Endometrium (tissue), 2 donors: ENCODE measurements at regions not wholly inside any gene's neighbourhood (a gene's known extent, or its start where the extent isn't known, plus 50 kb on each side); places are given as distances from the start of the nearest gene placed in this dataset.
"Not testable (repeated sequence)": the region's sequence is repeated elsewhere in the genome, so short reads cannot be mapped to it uniquely, and the experiment has no call there.

ENCODE experiments used
- FAIRE-seq: peaks from 2 replicates; lab custom pipeline; 2012; peaks lifted over from hg19 to GRCh38; lab: Jason Lieb, UNC
- donor health status: control.
- donor health status: control.

DNA sequence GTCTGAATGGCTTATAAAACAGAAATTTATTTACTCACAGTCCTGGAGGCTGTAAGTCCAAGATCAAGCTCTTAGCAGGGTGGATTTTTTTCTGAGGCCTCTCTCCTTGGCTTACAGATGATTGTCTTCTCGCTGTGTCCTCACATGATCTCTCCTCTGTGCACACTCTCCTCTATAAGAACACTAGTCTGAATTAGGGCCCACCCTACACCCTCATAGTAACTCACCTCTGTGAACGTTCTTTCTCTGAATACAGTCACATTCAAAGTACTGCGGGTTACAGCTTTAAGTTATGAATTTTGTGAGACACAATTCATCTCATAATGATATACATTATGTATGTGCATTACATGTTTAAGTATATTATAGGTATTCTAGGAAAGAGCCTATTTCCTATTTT lies 135.7 kb upstream of the ATXN7L3B start:
- FAIRE-seq = no peak

DNA sequence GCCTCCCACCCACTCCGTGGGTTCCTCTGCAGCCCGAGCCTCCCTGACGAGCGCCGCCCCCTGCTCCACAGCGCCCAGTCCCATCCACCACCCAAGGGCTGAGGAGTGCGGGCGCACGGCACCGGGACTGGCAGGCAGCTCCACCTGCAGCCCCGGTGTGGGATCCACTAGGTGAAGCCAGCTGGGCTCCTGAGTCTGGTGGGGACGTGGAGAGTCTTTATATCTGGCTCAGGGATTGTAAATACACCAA lies 134.5 kb upstream of the ATXN7L3B start:
- not testable (repeated sequence) for FAIRE-seq

- no peak for FAIRE-seq
Measured at GRCh38 chr12:74408601-74409166, 129.0 kb upstream of the ATXN7L3B start.

DNA sequence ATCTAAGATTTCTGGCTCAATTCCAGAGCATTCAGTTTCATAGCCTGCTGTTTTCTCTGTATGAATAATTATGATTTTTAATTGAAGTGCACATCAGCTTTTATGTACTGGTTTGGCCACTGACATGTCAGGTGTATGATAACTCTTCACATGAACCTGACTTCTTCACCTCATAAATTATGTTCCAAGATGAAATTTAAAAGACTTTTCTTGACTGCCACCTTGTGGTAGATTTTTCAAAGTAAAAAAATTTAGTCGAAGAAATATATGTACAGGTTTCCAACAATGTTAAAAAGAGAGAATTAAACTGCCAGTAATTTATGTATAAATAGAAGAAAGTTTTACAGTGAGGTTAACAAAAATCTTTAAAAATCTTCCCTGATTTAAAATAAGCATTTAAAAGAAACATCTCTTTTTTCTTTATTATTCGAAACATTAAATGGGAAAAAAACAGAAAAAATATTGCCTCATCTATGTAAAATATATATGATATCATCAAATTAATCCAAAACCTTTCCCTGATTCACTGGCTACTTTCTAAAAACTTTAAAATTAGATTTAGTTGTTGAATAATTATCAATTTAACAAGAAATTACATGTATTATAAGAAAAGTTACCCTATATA lies 124.9 kb upstream of the ATXN7L3B start:
- FAIRE-seq = no peak

DNA sequence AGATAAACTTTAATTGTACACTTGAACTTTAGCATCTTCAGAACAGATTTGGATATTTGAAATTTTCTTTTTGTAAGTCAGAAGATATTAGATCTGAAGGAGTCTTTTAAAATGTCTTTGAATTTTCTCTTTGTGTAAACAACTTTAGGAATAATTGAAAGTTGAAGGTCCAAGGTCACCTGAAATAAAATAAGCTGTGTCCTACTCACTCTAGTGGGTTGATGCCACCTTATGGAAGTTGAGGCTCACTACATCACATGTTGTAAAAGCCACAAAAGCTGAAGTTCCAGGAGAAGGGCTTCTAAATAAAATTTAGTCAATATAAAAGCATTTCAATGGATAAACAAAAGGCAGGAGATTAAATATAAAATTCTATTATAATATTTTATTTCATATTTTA lies 122.0 kb upstream of the ATXN7L3B start:
- no peak for FAIRE-seq

DNA sequence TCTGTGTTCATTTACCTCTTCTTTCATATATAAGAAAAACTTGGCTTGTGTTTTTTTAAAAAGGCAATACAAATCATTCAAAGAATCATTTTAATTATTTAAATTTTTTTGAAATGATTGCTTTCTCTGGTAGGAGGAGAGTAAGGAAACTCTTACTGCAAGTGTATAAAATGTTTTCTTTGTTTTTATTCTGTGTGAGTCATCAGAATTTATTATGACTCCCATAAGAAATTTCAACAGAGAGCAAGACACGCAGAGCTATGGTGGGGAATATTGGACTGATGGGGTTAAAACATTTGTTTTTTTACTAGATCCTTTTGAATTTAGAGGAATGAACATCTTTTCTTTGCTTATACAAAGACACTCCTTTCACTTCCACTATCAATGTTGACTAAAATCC lies 119.1 kb upstream of the ATXN7L3B start:
- no peak for FAIRE-seq

DNA sequence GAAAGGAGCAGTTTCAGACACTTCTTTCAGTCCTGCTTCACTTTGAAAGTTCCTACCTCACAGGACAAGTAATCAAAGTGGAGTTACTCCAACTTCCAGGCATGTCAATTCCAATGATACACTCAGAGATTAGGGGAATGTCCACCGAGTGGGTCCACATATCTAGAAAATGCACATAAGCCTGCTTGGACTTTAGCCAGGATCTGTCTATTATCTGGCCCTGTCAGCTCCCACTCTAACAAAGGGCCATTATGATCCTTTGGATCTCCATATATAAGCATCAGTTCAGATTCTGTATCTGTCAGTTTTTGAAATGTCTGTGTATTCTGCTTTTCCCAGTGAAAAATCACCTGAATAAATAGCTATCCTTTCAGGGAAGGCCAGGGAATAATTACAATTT lies 112.9 kb upstream of the ATXN7L3B start:
- FAIRE-seq = no peak

DNA sequence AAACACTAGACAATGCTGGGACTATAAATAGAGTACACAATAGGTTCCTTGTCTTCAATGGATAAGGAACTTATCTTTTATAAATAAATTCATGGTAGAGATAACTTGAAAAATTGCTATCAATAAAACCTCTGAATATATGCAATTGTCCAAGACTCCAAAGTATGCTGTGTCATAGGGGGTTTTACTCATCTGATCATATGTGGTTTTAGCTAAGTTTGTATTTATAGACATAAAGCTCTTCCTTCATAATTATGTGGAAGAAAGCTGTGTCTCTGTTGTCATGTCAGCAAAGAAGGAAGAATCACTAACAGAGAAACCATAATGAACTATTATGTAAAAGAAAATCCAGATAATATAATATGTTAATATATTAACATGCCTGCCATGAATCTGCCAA lies 111.5 kb upstream of the ATXN7L3B start:
- no peak for FAIRE-seq

- no peak for FAIRE-seq
Measured at GRCh38 chr12:74429535-74429934, 108.1 kb upstream of the ATXN7L3B start.

DNA sequence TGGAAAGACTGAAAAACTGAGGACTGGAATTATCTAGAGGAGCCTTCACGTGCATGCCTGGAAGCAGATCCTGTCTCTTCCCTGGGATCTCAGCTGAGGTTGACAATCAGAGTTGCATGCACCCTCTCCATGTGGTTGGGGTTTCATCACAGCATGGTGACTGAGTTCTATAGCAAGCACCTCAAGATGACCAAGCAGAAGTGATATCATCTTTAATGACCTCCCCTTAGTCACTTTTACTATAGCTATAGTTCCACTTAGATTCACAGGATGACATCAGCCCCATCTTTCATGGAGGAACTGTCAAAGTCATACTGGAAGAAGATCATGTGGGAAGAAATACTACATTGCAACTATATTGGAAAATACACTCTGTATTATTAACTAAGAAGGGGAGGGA lies 105.8 kb upstream of the ATXN7L3B start:
- no peak for FAIRE-seq

DNA sequence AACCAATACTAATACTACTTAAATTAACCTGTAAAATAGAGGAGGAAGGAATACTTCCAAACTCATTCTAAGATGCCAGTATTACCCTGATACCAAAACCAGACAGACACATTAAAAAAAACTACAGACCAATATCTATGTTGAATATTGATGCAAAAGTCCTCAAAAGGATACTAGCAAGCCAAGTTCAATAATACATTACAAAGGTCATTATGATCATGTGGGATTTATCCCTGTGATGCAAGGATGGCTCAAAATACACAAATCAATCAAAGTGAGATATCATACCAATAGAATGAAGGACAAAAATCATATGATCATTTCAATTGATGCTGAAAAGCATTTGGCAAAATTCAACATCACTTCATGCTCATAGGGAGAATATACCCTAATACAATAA lies 97.2 kb upstream of the ATXN7L3B start:
- FAIRE-seq = no peak

DNA sequence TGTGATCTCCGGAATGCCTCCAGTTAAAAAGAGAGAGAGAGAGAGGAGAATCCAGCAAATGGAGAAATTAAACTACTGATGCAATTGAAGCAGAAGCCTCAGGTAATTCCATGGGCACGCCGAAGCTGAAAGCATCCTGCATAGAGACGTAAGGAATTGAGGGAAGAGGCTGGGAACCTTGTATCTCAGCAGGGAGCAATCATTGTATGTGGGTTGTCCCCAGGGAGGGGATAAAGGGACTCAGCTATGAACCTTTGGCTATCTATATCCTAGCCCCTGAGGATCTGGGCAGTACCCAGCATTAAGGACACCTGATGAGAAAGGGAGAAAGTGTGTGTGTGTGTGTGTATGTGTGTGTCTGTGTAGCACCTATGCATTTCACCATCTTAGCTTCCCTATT lies 95.8 kb upstream of the ATXN7L3B start:
- FAIRE-seq = no peak

DNA sequence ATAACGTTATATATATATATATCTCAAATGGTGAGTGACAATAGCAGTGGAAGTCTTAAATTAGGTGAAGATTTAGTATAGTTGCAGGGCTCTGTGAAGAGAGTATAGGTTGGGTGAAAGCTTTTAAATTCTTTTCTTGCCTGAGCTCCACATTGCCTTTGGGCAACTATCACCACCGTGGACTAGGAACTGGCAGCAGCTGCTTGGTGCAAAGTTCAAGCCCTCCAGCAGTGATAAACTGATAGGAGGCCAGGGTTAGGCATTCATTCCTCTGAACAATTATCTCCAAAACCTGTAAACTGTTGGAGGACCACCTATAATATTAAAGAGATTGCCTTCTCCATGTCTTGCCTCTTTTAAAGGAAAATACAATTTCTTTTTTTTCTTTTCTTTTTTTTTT lies 91.2 kb upstream of the ATXN7L3B start:
- FAIRE-seq = no peak

GRCh38 chr12:74449872-74450271 lies 87.8 kb upstream of the ATXN7L3B start:
- no peak for FAIRE-seq

DNA sequence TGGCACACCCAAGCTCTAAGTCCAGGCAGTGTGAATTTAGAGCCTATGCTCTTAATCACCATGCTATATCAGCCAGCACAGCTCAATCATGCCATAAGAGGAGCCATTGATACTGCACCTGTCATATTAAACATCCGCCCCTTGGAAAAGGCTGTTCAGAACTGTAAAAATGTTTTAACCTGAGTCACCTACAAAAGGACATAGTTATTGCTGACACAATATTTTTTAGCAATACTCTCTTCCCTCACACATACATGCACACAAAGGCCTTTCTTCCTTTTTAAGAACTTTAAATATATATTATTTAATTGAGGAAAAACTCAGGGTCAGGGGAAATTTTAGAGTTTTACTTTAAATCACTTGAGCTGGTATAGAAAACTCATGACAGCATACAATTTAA lies 83.5 kb upstream of the ATXN7L3B start:
- FAIRE-seq = no peak

DNA sequence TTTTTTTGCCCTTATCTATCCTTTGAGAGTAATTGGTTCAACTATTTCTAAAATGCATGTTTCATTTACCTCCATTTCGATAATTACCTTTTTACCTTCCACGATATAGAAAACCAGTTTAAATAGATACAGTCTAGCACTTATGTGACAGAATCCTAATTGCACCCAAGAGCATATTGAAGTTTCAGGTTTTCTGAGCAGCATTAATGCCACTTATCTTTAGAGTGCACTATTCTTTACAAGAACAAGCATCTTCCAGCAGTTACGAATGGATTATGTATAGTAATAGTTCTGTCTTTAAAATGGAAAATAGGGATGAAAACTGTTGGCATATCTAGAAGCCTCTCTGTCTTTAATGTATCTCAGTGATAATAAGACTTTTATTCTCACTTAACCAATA lies 82.2 kb upstream of the ATXN7L3B start:
- no peak for FAIRE-seq

- no peak for FAIRE-seq
Measured at GRCh38 chr12:74456431-74456830, 81.2 kb upstream of the ATXN7L3B start.

DNA sequence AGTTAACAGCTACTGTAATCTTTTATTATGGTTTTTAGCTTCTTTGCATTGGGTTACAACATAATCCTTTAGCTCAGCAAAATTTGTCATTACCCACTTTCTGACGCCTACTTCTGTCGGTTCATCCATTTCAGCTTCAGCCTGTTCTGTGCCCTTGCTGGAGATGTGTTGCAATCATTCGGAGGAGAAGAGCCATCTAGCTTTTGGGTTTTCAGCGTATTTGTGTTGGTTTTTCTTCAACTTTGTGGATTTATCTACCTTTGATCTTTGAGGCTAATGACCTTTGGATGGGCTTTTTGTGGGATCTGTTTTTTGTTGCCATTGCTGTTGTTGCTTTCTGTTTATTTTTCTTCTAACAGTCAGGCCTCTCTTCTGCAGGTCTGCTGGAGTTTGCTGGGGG lies 69.2 kb upstream of the ATXN7L3B start:
- no peak for FAIRE-seq

DNA sequence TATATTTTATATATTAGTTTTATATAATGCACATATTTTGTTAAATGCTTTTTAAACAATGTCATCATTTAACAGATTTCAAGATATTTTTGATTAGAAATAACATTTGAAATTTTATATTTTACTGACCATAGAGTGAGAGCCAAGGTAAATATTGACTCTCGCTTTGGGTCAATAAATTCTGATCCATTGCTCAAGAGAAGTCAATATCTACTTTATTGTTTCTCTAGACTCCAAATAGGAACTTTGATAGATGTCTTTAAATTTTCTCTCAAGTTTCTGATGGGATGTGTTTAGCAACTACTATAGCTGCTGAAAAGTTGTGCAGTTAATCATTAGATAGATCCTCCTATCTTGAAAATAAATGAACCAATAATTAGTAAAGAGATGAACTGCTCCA lies 61.4 kb upstream of the ATXN7L3B start:
- no peak for FAIRE-seq

- no peak for FAIRE-seq
Measured at GRCh38 chr12:74481078-74481477, 56.6 kb upstream of the ATXN7L3B start.

DNA sequence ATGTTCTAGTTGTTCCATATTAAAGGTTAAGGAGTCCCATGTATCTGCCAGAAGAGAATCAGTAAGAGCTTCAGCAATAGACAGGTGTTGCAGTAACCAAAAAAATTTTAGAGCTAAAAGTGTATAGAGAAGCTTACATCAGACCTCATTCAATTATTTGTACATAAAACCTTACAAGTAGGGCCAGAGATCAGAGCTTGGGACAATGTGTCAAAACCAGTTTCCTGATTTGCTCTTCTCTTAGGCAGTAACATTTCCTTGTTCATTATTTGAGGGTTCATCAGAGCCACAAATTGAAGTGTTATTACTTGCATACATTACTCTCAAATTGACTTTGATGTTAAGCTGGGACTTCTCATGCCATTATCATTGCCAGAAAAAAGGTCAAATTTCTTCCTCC lies 55.5 kb upstream of the ATXN7L3B start:
- FAIRE-seq = no peak

DNA sequence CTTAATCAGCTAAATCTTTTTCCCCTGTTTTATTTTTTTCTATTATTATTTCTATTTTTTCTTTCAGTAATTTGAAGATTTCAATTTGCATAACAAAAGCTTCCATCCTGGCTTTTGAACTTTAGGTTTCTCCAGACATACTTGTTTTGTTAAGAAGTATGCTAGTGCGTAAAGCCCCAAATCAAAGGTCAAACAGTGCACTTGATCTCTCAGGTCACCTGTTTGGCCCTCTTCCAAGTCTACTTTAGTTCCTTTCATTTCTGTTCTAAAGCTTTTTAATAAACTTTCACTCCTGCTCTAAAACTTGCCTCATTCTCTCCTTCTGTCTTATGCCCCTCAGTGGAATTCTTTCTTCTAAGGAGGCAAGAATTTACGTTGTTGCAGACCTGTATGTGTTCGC lies 54.6 kb upstream of the ATXN7L3B start:
- no peak for FAIRE-seq
